Astrocyte of the spinal cord (primary cell): ENCODE measurements at regions not wholly inside any gene's neighbourhood (a gene's known extent, or its start where the extent isn't known, plus 50 kb on each side); places are given as distances from the start of the nearest gene placed in this dataset.

ENCODE experiments used
- DNase-seq: peaks from one replicate; pipeline ENCODE4 v3.0.0; 2011; ENCODE audit warnings: low read depth, low spot score
- H3K4me3 ChIP-seq: 2 replicates; pipeline ENCODE4 v1.5.1; 2011; ENCODE audit warnings: low read depth, mild to moderate bottlenecking, low read length, moderate library complexity
- CTCF ChIP-seq: IDR thresholded peaks from 2 replicates; pipeline ENCODE4 v1.5.1; 2012; ENCODE audit warnings: low read depth, mild to moderate bottlenecking, low read length, inconsistent platforms
- in situ Hi-C: cut with HindIII; loops from 2 replicates; pipeline ENCODE4 v1.10.0; 2017; ENCODE audit warnings: low sequenced_read_pairs

DNA sequence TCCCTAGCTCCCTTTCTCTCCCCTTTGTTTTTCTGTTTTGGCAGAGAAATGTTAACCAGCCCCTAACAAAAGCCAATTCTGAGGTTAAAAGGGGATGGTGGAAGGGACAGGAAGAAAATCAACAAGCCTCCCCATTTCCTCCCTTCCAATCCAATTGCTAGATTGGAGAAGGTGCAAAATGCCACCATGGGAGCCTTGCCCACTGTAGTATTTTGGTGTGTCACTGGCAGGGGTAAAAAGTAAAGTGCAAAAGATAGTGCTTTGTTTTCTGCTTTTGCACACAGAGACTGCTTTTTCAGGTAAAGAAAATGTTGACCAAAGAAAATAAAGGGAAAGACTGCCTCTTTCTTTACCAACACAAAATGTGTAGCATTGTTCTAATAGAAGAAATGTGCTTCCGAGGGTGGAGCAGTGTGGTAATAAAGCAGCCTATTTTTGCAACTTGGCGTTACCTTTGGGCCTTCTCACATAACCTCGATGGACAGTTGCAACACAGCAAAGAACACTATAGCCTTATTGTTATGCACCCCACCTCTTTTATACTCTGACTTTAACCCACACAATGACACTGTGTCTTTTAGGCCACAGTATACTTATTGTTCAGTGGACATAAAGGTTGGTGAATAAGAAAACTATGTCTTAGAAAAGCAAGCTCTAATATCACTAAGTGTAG, 861.8 kb downstream of the BCL11A start:
- DNase-seq: no peak
- H3K4me3 ChIP-seq: no peak overlapping the region
- in situ Hi-C loops: no loop called here
- TF ChIP-seq CTCF: no peak

GRCh38 chr2:59690849-59691248, 862.6 kb downstream of the BCL11A start:
- DNase-seq: no peak
- in situ Hi-C loops: no loop called here
- no peak for TF ChIP-seq CTCF
- H3K4me3 ChIP-seq: no peak overlapping the region

DNA sequence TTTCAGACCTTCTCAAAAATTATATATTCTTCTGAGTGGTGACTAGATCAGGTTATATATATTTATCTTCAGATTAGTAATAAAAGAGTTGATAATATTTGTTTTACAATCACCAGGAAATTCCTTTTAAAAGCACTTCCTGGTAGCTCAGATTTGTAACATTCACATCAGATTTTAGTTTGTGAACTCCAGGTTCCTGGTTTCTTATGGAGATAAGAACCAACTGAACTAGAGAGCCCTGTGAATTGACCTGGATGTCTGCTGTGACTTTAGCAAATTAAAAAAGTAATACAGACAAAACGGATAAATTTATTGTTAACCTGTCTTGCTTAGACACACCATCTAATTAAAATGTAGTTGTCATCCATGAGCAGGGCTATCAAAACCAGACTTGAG, 868.7 kb downstream of the BCL11A start:
- in situ Hi-C loops: no loop called here

GRCh38 chr2:59684116-59684770, 869.2 kb downstream of the BCL11A start:
- in situ Hi-C loops: no loop called here
- no peak for TF ChIP-seq CTCF
- no peak for DNase-seq
- H3K4me3 ChIP-seq: no peak overlapping the region

More for the DNA sequence above, 868.7 kb downstream of the BCL11A start:
- TF ChIP-seq CTCF: no peak
- no peak for DNase-seq
- no peak overlapping the region for H3K4me3 ChIP-seq

DNA sequence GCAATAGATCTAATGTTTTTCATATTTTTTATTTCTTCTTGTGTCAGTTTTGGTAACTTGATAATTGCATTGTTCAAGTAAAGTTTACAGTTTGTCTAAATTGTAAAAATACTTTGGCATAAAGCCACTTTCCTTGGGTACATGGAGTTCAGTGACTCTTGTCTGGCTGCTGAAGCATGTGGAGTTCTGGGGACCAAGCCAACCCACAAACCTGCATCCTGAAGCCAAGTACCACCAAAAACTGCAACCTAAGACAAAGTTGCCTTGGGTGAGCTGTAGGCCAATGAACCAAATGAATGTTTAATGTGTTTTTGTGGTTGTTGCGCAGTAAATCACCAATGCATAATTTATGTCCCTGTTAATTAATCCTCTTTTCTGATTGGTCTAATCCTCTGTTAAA, 872.6 kb downstream of the BCL11A start:
- DNase-seq: peak; percentile 12
- TF ChIP-seq CTCF: no peak
- in situ Hi-C loops: no loop called here
- no peak overlapping the region for H3K4me3 ChIP-seq

- no peak for TF ChIP-seq CTCF
- H3K4me3 ChIP-seq: no peak overlapping the region
- in situ Hi-C loops: no loop called here
- DNase-seq: no peak
Observed at GRCh38 chr2:59677158-59677557, 876.3 kb downstream of the BCL11A start.
